ENCODE measurements at regions not wholly inside any gene's neighbourhood (a gene's known extent, or its start where the extent isn't known, plus 50 kb on each side); places are given as distances from the start of the nearest gene placed in this dataset.

DNA sequence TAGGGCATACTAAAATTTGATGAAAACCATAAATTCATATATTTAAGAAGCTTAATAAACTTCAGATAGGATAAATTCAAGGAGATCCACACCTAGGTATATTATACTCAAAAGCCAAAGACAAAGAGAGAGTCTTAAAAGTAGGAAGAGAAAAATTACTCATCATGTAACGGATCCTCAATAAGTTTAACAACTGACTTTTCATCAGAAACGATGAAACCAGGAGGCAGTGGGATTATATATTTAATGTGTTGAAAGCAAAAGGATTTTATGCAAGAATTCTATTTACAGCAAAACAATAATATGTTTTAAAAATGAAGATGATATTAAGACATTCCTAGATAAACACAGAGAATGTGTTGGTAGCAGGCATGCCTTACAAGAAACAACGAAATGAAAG, 202.7 kb downstream of the OXSM start:
- Histone ChIP-seq H3K4me1 (ENCODE audit: control insufficient read depth, extremely low read depth, insufficient read depth, low read length) (no peaks in the 10 kb centered on the region), H3K79me2 (ENCODE audit: control insufficient read depth, insufficient read depth, low read length) (no peaks in the 10 kb centered on the region), H2AFZ (ENCODE audit: low read length) (no peak overlapping the region), H3K27ac (ENCODE audit: insufficient read depth, low read length) (no peak overlapping the region), H3K27me3 (ENCODE audit: control insufficient read depth, insufficient read depth, low read length) (no peaks in the 10 kb centered on the region), H3K36me3 (ENCODE audit: control insufficient read depth, insufficient read depth, low read length) (no peaks in the 10 kb centered on the region), H3K9ac (ENCODE audit: insufficient read depth, low read length) (no peak overlapping the region), H4K20me1 (ENCODE audit: control insufficient read depth, extremely low read depth, insufficient read depth, low read length) (no peaks in the 10 kb centered on the region), H3K4me3 (replicated peaks in 1 of 4; ENCODE audit: control extremely low read depth in 1 of 4, insufficient read depth in 1 of 4, low read depth in 3 of 4, low read length in 4 of 4) (no peak overlapping the region), H3K4me2 (ENCODE audit: extremely low read depth, insufficient read depth, low read length) (no peak overlapping the region), H3K9me3 (ENCODE audit: control insufficient read depth, insufficient read depth, low read depth, low read length) (no peaks in the 10 kb centered on the region)
- no peak for DNase-seq (ENCODE audit: low read depth in 2 of 2)
- no peak for TF ChIP-seq EZH2 (IDR thresholded peaks at IDR 0.05; ENCODE audit: low read length, missing control alignments)
- TF ChIP-seq, protein P1, sequence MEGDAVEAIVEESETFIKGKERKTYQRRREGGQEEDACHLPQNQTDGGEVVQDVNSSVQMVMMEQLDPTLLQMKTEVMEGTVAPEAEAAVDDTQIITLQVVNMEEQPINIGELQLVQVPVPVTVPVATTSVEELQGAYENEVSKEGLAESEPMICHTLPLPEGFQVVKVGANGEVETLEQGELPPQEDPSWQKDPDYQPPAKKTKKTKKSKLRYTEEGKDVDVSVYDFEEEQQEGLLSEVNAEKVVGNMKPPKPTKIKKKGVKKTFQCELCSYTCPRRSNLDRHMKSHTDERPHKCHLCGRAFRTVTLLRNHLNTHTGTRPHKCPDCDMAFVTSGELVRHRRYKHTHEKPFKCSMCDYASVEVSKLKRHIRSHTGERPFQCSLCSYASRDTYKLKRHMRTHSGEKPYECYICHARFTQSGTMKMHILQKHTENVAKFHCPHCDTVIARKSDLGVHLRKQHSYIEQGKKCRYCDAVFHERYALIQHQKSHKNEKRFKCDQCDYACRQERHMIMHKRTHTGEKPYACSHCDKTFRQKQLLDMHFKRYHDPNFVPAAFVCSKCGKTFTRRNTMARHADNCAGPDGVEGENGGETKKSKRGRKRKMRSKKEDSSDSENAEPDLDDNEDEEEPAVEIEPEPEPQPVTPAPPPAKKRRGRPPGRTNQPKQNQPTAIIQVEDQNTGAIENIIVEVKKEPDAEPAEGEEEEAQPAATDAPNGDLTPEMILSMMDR (conservative IDR thresholded peaks at IDR 0.05 in 1 of 2, IDR thresholded peaks at IDR 0.05 in 1 of 2; ENCODE audit: low read depth in 1 of 2, low read length in 2 of 2), result no peak

- no peaks in the 10 kb centered on the region for H3K4me1 ChIP-seq (ENCODE audit: control insufficient read depth, extremely low read depth, insufficient read depth, low read length)
- DNase-seq (ENCODE audit: low read depth in 2 of 2), result no peak
- H3K79me2 ChIP-seq (ENCODE audit: control insufficient read depth, insufficient read depth, low read length), result no peaks in the 10 kb centered on the region
- H3K9ac ChIP-seq (ENCODE audit: insufficient read depth, low read length), result no peak overlapping the region
- H3K9me3 ChIP-seq (ENCODE audit: control insufficient read depth, insufficient read depth, low read depth, low read length), result no peaks in the 10 kb centered on the region
- no peak overlapping the region for H3K4me2 ChIP-seq (ENCODE audit: extremely low read depth, insufficient read depth, low read length)
- no peaks in the 10 kb centered on the region for H3K27me3 ChIP-seq (ENCODE audit: control insufficient read depth, insufficient read depth, low read length)
- H2AFZ ChIP-seq (ENCODE audit: low read length), result no peak overlapping the region
- H4K20me1 ChIP-seq (ENCODE audit: control insufficient read depth, extremely low read depth, insufficient read depth, low read length), result no peaks in the 10 kb centered on the region
- no peaks in the 10 kb centered on the region for H3K36me3 ChIP-seq (ENCODE audit: control insufficient read depth, insufficient read depth, low read length)
- H3K4me3 ChIP-seq (replicated peaks in 1 of 4; ENCODE audit: control extremely low read depth in 1 of 4, insufficient read depth in 1 of 4, low read depth in 3 of 4, low read length in 4 of 4), result no peak overlapping the region
- TF ChIP-seq, protein P1 (conservative IDR thresholded peaks at IDR 0.05 in 1 of 2, IDR thresholded peaks at IDR 0.05 in 1 of 2; ENCODE audit: low read depth in 1 of 2, low read length in 2 of 2), result no peak
- no peak for TF ChIP-seq EZH2 (IDR thresholded peaks at IDR 0.05; ENCODE audit: low read length, missing control alignments)
- H3K27ac ChIP-seq (ENCODE audit: insufficient read depth, low read length), result no peak overlapping the region
Measured at GRCh38 chr3:26004172-26004571, 214.3 kb downstream of the OXSM start.

DNA sequence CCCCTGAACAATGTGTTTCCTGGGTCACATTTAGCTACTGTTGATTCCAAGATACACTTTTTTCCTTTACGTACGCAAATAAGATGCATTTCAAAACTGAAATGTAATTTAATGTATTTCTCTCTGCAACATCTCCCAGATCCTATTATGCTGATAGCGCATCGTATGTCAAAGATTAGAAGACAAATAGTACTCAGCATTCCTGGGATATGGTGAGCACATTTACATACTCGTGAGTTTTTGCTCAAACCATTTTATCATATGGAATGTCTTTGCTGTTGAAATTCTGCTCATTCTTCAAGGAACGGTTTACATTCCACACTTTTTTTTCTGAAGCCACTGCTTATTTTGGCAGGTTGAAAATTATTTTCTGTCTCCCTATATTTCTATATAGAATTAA, 221.4 kb downstream of the OXSM start:
- H3K36me3 ChIP-seq (ENCODE audit: control insufficient read depth, insufficient read depth, low read length), result no peaks in the 10 kb centered on the region
- no peak overlapping the region for H3K27ac ChIP-seq (ENCODE audit: insufficient read depth, low read length)
- no peak overlapping the region for H3K9ac ChIP-seq (ENCODE audit: insufficient read depth, low read length)
- H2AFZ ChIP-seq (ENCODE audit: low read length), result no peak overlapping the region
- no peak for DNase-seq (ENCODE audit: low read depth in 2 of 2)
- no peaks in the 10 kb centered on the region for H3K27me3 ChIP-seq (ENCODE audit: control insufficient read depth, insufficient read depth, low read length)
- no peaks in the 10 kb centered on the region for H3K4me1 ChIP-seq (ENCODE audit: control insufficient read depth, extremely low read depth, insufficient read depth, low read length)
- no peaks in the 10 kb centered on the region for H4K20me1 ChIP-seq (ENCODE audit: control insufficient read depth, extremely low read depth, insufficient read depth, low read length)
- H3K9me3 ChIP-seq (ENCODE audit: control insufficient read depth, insufficient read depth, low read depth, low read length), result no peaks in the 10 kb centered on the region
- H3K79me2 ChIP-seq (ENCODE audit: control insufficient read depth, insufficient read depth, low read length), result no peaks in the 10 kb centered on the region
- H3K4me2 ChIP-seq (ENCODE audit: extremely low read depth, insufficient read depth, low read length), result no peak overlapping the region
- H3K4me3 ChIP-seq (replicated peaks in 1 of 4; ENCODE audit: control extremely low read depth in 1 of 4, insufficient read depth in 1 of 4, low read depth in 3 of 4, low read length in 4 of 4), result no peak overlapping the region
- TF ChIP-seq, protein P1 (conservative IDR thresholded peaks at IDR 0.05 in 1 of 2, IDR thresholded peaks at IDR 0.05 in 1 of 2; ENCODE audit: low read depth in 1 of 2, low read length in 2 of 2), result no peak
- TF ChIP-seq EZH2 (IDR thresholded peaks at IDR 0.05; ENCODE audit: low read length, missing control alignments), result no peak
